Body of pancreas (tissue), 4 donors: ENCODE measurements at regions not wholly inside any gene's neighbourhood (a gene's known extent, or its start where the extent isn't known, plus 50 kb on each side); places are given as distances from the start of the nearest gene placed in this dataset.

ENCODE experiments used
- ATAC-seq: fragments of 150-250 bp; one replicate; pipeline ENCODE4 v1.9.1; 2016
- DNase-seq, 4 donors: peaks; one replicate each; pipeline ENCODE4 v3.0.0-alpha.2; 2019
- H3K27ac ChIP-seq, 4 donors: fragments of 200-600 bp; sonication (generic); 1 replicate in 3 of 4; 2 replicates in 1 of 4; pipeline versions ENCODE4 v1.5.1 to v1.6.1; 2016 to 2019; ENCODE audit warnings: mild to moderate bottlenecking in 1 of 4, mixed read lengths in 1 of 4, moderate library complexity in 1 of 4
- H3K27me3 ChIP-seq, 2 donors: fragments of 200-600 bp; sonication (generic); one replicate each; pipeline ENCODE4 v1.6.0; 2016; ENCODE audit warnings: mild to moderate bottlenecking in 1 of 2
- H3K36me3 ChIP-seq, 2 donors: fragments of 200-600 bp; sonication (generic); replicated peaks in 1 of 2; 2 replicates each; pipeline ENCODE4 v1.5.1; 2016; ENCODE audit warnings: low read depth in 2 of 2; ENCODE audit not compliant: insufficient read depth in 1 of 2
- H3K4me1 ChIP-seq: fragments of 200-600 bp; sonication (generic); one replicate; pipeline ENCODE4 v1.6.0; 2016
- H3K4me3 ChIP-seq, 2 donors: fragments of 200-600 bp; sonication (generic); 1 replicate in 1 of 2; 2 replicates in 1 of 2; pipeline ENCODE4 v1.5.1; 2016 to 2019
- H3K9me3 ChIP-seq, 3 donors: fragments of 200-600 bp; sonication (generic); 1 replicate in 2 of 3; 2 replicates in 1 of 3; pipeline ENCODE4 v1.5.1; 2016
- CTCF ChIP-seq, 7 experiments: fragments of 450-650 bp in 4 of 7; fragments of 200-600 bp in 3 of 7; sonication (generic) in 3 of 7; IDR thresholded peaks; one replicate each; pipeline ENCODE4 v1.5.1; 2016 to 2019; ENCODE audit warnings: antibody characterized with exemption in 7 of 7
- POLR2A ChIP-seq, 3 donors: fragments of 450-650 bp; IDR thresholded peaks; one replicate each; pipeline ENCODE4 v1.6.1; 2016; ENCODE audit warnings: antibody characterized with exemption in 3 of 3, mild to moderate bottlenecking in 2 of 3
- WGBS, 2 donors: methylation state at CpG; one replicate each; pipeline ENCODE4 v1.1.5; 2017; 5-methylcytosine and 5-hydroxymethylcytosine counted together
- intact Hi-C: fragments of 100-400 bp; cut with DNase I; formaldehyde crosslinking; loops from one replicate; pipeline ENCODE4 v1.15.1; 2023

GRCh38 chr11:103824116-103824515, 212.3 kb upstream of the DDI1 start:
- Histone ChIP-seq H3K4me1 (peaks cover 23% of the 10 kb centered on the region), H3K4me3 (no peak overlapping the region), H3K9me3 (no peaks in the 10 kb centered on the region), H3K27me3 (no peaks in the 10 kb centered on the region), H3K27ac (no peak overlapping the region), H3K36me3 (no peaks in the 10 kb centered on the region)
- 17 to 35% methylated on average over 1 of the region's 1 CpG for WGBS, 2 donors
- ATAC-seq (no peak), DNase-seq (no peak)
- no peak for TF ChIP-seq CTCF (IDR thresholded peaks at IDR 0.05)
- no peak for TF ChIP-seq POLR2A (IDR thresholded peaks at IDR 0.05)
- intact Hi-C loops: no loop called here

- H3K27ac ChIP-seq: no peak overlapping the region
- no peaks in the 10 kb centered on the region for H3K9me3 ChIP-seq
- no peaks in the 10 kb centered on the region for H3K27me3 ChIP-seq
- H3K36me3 ChIP-seq: no peaks in the 10 kb centered on the region
- H3K4me3 ChIP-seq: no peak overlapping the region
- TF ChIP-seq CTCF (IDR thresholded peaks at IDR 0.05) (no peak), POLR2A (IDR thresholded peaks at IDR 0.05) (no peak)
- no peak for DNase-seq
- no peak for ATAC-seq
- WGBS, 2 donors: 12 to 35% methylated on average over 2 of the region's 2 CpGs
- intact Hi-C loops: no loop called here
- peaks cover 23% of the 10 kb centered on the region for H3K4me1 ChIP-seq
Measured at GRCh38 chr11:103825469-103825868, 211.0 kb upstream of the DDI1 start.

- Histone ChIP-seq H3K27ac (peak overlapping the region in 2 of 4 donors; percentile 12 to 35), H3K27me3 (no peaks in the 10 kb centered on the region), H3K9me3 (peaks cover 0 to 6% (median 0%) of the 10 kb centered on the region in 3 donors), H3K4me1 (peaks cover 23% of the 10 kb centered on the region), H3K36me3 (no peaks in the 10 kb centered on the region), H3K4me3 (no peak overlapping the region)
- DNase-seq (peak in 1 of 4 donors; percentile 32), ATAC-seq (peak; percentile 49)
- TF ChIP-seq CTCF (IDR thresholded peaks at IDR 0.05): no peak
- TF ChIP-seq POLR2A (IDR thresholded peaks at IDR 0.05): no peak
- intact Hi-C loops: no loop called here
- 0 to 11% methylated on average over 1 of the region's 1 CpG for whole genome bisulfite sequencing, 2 donors
Measured at GRCh38 chr11:103826856-103827255, 209.6 kb upstream of the DDI1 start.

GRCh38 chr11:103829596-103829995, 206.8 kb upstream of the DDI1 start:
- H3K9me3 ChIP-seq: peaks cover 0 to 12% (median 0%) of the 10 kb centered on the region in 3 donors
- 91% methylated on average over 4 of the region's 4 CpGs; no CpG with 5 or more reads in 1 of the 2 donors for WGBS, 2 donors
- no peak for TF ChIP-seq CTCF (IDR thresholded peaks at IDR 0.05)
- no peak for TF ChIP-seq POLR2A (IDR thresholded peaks at IDR 0.05)
- no peaks in the 10 kb centered on the region for H3K36me3 ChIP-seq
- no peaks in the 10 kb centered on the region for H3K27me3 ChIP-seq
- intact Hi-C loops: no loop called here
- ATAC-seq: no peak
- no peak overlapping the region for H3K4me3 ChIP-seq
- no peak overlapping the region for H3K27ac ChIP-seq
- no peak for DNase-seq
- H3K4me1 ChIP-seq: peaks cover 23% of the 10 kb centered on the region

GRCh38 chr11:103830205-103830604, 206.2 kb upstream of the DDI1 start:
- intact Hi-C loops: no loop called here
- H3K27ac ChIP-seq: no peak overlapping the region
- no peak overlapping the region for H3K4me3 ChIP-seq
- no peak for DNase-seq
- TF ChIP-seq POLR2A (IDR thresholded peaks at IDR 0.05): no peak
- TF ChIP-seq CTCF (IDR thresholded peaks at IDR 0.05): no peak
- no peaks in the 10 kb centered on the region for H3K27me3 ChIP-seq
- no peak for ATAC-seq
- peaks cover 23% of the 10 kb centered on the region for H3K4me1 ChIP-seq
- no peaks in the 10 kb centered on the region for H3K36me3 ChIP-seq
- peaks cover 0 to 12% (median 0%) of the 10 kb centered on the region in 3 donors for H3K9me3 ChIP-seq
- 24 to 47% methylated on average over 1 of the region's 1 CpG for WGBS, 2 donors
